ENCODE measurements at regions not wholly inside any gene's neighbourhood (a gene's known extent, or its start where the extent isn't known, plus 50 kb on each side); places are given as distances from the start of the nearest gene placed in this dataset.

DNA sequence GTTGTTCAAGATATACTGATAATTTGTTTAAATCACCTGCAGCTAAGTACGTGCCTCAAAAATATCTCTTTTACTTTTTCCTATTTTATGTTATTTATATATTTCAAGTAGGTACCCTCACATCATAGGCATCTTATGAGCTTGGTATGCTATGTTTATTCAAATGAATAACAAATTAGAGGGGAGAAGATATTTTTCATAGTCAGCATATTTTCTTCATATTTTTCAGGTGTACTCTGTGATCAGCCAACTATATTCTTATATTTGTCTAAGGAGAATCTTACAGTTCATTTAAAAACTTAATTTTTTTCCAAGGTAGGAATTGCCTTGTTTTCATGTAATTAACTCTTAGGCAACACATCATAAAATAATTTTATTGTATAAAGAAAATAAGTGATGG, 421.1 kb upstream of the GRM7 start:
- TF ChIP-seq, protein P1, sequence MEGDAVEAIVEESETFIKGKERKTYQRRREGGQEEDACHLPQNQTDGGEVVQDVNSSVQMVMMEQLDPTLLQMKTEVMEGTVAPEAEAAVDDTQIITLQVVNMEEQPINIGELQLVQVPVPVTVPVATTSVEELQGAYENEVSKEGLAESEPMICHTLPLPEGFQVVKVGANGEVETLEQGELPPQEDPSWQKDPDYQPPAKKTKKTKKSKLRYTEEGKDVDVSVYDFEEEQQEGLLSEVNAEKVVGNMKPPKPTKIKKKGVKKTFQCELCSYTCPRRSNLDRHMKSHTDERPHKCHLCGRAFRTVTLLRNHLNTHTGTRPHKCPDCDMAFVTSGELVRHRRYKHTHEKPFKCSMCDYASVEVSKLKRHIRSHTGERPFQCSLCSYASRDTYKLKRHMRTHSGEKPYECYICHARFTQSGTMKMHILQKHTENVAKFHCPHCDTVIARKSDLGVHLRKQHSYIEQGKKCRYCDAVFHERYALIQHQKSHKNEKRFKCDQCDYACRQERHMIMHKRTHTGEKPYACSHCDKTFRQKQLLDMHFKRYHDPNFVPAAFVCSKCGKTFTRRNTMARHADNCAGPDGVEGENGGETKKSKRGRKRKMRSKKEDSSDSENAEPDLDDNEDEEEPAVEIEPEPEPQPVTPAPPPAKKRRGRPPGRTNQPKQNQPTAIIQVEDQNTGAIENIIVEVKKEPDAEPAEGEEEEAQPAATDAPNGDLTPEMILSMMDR (IDR thresholded peaks at IDR 0.05), result no peak
- no peak for TF ChIP-seq POLR2A (IDR thresholded peaks at IDR 0.05)

Data from prostate gland (tissue), 2 donors.